Hepatocyte (in vitro differentiated cells): ENCODE measurements at regions not wholly inside any gene's neighbourhood (a gene's known extent, or its start where the extent isn't known, plus 50 kb on each side); places are given as distances from the start of the nearest gene placed in this dataset.

Experiments used
- EZH2 ChIP-seq: fragments of 200-600 bp; sonication (generic); IDR thresholded peaks from 2 replicates; pipeline ENCODE4 v1.6.1; 2016; ENCODE audit warnings: antibody characterized with exemption, mild to moderate bottlenecking, borderline replicate concordance
- EZH2phosphoT487 ChIP-seq: fragments of 200-600 bp; sonication (generic); IDR thresholded peaks from one replicate; pipeline ENCODE4 v1.6.1; 2018; ENCODE audit warnings: antibody characterized with exemption, mild to moderate bottlenecking, low read depth, moderate library complexity; ENCODE audit not compliant: unreplicated experiment, severe bottlenecking
- TF ChIP-seq, protein P1 (sequence below): fragments of 200-600 bp; sonication (generic); IDR thresholded peaks from 2 replicates; pipeline ENCODE4 v1.5.1; 2016; ENCODE audit warnings: antibody characterized with exemption, mild to moderate bottlenecking; ENCODE audit not compliant: poor library complexity

DNA sequence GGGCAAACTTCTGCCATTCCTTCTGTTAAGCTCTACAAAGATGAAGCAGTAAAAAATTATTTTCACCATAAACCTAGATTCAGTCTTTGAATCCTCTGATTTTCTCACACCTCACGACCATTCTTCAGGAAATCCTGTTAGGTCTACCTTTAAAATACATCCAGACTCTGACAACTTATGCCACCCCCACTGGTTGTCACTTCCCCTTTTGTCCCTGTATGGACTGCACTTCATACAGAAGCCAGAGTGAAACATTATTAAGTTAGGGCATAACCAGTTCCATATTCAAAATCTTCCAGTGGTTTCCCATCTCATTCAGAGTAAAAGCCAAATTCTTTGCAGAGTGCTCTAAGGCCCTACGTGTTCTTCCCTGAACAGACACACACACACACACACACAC is 499.8 kb downstream of the RASEF start:
- TF ChIP-seq, protein P1, sequence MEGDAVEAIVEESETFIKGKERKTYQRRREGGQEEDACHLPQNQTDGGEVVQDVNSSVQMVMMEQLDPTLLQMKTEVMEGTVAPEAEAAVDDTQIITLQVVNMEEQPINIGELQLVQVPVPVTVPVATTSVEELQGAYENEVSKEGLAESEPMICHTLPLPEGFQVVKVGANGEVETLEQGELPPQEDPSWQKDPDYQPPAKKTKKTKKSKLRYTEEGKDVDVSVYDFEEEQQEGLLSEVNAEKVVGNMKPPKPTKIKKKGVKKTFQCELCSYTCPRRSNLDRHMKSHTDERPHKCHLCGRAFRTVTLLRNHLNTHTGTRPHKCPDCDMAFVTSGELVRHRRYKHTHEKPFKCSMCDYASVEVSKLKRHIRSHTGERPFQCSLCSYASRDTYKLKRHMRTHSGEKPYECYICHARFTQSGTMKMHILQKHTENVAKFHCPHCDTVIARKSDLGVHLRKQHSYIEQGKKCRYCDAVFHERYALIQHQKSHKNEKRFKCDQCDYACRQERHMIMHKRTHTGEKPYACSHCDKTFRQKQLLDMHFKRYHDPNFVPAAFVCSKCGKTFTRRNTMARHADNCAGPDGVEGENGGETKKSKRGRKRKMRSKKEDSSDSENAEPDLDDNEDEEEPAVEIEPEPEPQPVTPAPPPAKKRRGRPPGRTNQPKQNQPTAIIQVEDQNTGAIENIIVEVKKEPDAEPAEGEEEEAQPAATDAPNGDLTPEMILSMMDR: no peak
- TF ChIP-seq EZH2: no peak
- TF ChIP-seq EZH2phosphoT487: no peak
